ENCODE measurements at regions not wholly inside any gene's neighbourhood (a gene's known extent, or its start where the extent isn't known, plus 50 kb on each side); places are given as distances from the start of the nearest gene placed in this dataset.

DNA sequence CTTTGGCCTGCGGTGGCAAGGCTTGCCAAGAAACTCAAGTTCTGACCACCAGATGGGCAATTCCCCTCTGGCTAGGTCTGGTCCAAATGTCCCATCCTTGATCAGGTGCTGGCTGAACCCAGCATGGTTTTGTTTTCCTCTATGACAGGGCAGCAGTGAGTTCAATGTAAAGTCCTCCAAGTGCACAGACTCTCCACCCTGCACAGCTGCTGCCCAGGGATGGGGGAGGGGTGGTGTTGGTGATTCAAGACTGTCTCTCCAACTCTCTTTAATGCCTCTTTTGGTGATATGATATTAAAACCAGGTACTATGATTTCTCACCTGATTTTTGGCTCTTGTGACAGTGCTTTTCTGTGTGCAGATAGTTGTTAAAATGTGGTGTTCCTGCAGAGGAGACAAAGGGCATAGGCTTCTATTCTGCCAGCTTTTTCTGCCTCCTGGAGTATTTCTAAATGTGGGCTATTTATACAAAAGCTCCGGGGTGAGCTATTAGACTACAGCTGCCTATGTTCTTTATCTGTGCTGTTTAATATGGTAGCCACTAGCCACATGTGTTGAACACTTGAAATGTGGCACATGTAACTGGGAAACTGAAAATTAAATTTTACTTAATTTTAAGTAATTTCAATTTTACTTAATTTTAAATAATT, 64.0 kb upstream of the STK39 start:
- peaks cover 8% of the 10 kb centered on the region for H3K9me3 ChIP-seq
- ATAC-seq (no peak), DNase-seq (no peak)
- no peak overlapping the region for H3K27ac ChIP-seq
- H3K27me3 ChIP-seq (ENCODE audit: insufficient read depth in 3 of 3, low read length in 2 of 3): peaks cover 0 to 1% (median 0%) of the 10 kb centered on the region in 3 donors
- H3K4me1 ChIP-seq: no peaks in the 10 kb centered on the region
- intact Hi-C loops (cut with DNase I): no loop called here
- WGBS, 3 donors: 55 to 61% (median 59%) methylated on average over 2 of the region's 2 CpGs
- no peaks in the 10 kb centered on the region for H3K36me3 ChIP-seq (ENCODE audit: insufficient read depth in 1 of 2, low read depth in 1 of 2)
- no peak for TF ChIP-seq CTCF (IDR thresholded peaks at IDR 0.05)
- no peak overlapping the region for H3K4me3 ChIP-seq

GRCh38 chr2:168312036-168312822, 64.8 kb upstream of the STK39 start:
- intact Hi-C loops (cut with DNase I): no loop called here
- no peak overlapping the region for H3K4me3 ChIP-seq
- peaks cover 2% of the 10 kb centered on the region for H3K9me3 ChIP-seq
- no peak for DNase-seq
- H3K27ac ChIP-seq: no peak overlapping the region
- peaks cover 0 to 1% (median 0%) of the 10 kb centered on the region in 3 donors for H3K27me3 ChIP-seq (ENCODE audit: insufficient read depth in 3 of 3, low read length in 2 of 3)
- H3K4me1 ChIP-seq: no peaks in the 10 kb centered on the region
- no peak for TF ChIP-seq CTCF (IDR thresholded peaks at IDR 0.05)
- H3K36me3 ChIP-seq (ENCODE audit: insufficient read depth in 1 of 2, low read depth in 1 of 2): no peaks in the 10 kb centered on the region
- 14 to 23% (median 18%) methylated on average over 1 of the region's 1 CpG for WGBS, 3 donors
- no peak for ATAC-seq

- ATAC-seq: no peak
- H3K27me3 ChIP-seq (ENCODE audit: insufficient read depth in 3 of 3, low read length in 2 of 3): peaks cover 0 to 1% (median 0%) of the 10 kb centered on the region in 3 donors
- intact Hi-C loops (cut with DNase I): no loop called here
Measured at GRCh38 chr2:168314236-168314635, 66.8 kb upstream of the STK39 start.

GRCh38 chr2:168315331-168316072, 68.1 kb upstream of the STK39 start:
- WGBS, 3 donors: 78 to 83% (median 83%) methylated on average over 4 of the region's 4 CpGs
- Histone ChIP-seq H3K36me3 (ENCODE audit: insufficient read depth in 1 of 2, low read depth in 1 of 2) (no peaks in the 10 kb centered on the region), H3K4me3 (no peak overlapping the region), H3K4me1 (no peaks in the 10 kb centered on the region), H3K9me3 (no peaks in the 10 kb centered on the region), H3K27ac (no peak overlapping the region), H3K27me3 (ENCODE audit: insufficient read depth in 3 of 3, low read length in 2 of 3) (no peaks in the 10 kb centered on the region)
- DNase-seq (no peak), ATAC-seq (no peak)
- intact Hi-C loops (cut with DNase I): no loop called here
- TF ChIP-seq CTCF (IDR thresholded peaks at IDR 0.05): no peak

More at GRCh38 chr2:168314236-168314635, 66.8 kb upstream of the STK39 start:
- no peak for DNase-seq
- 95 to 97% (median 97%) methylated on average over 1 of the region's 1 CpG for WGBS, 3 donors
- no peak for TF ChIP-seq CTCF (IDR thresholded peaks at IDR 0.05)
- Histone ChIP-seq H3K27ac (no peak overlapping the region), H3K4me1 (no peaks in the 10 kb centered on the region), H3K36me3 (ENCODE audit: insufficient read depth in 1 of 2, low read depth in 1 of 2) (no peaks in the 10 kb centered on the region), H3K9me3 (no peaks in the 10 kb centered on the region), H3K4me3 (no peak overlapping the region)
